ENCODE measurements at regions not wholly inside any gene's neighbourhood (a gene's known extent, or its start where the extent isn't known, plus 50 kb on each side); places are given as distances from the start of the nearest gene placed in this dataset.
"Not testable (repeated sequence)": the region's sequence is repeated elsewhere in the genome, so short reads cannot be mapped to it uniquely, and the experiment has no call there.

DNA sequence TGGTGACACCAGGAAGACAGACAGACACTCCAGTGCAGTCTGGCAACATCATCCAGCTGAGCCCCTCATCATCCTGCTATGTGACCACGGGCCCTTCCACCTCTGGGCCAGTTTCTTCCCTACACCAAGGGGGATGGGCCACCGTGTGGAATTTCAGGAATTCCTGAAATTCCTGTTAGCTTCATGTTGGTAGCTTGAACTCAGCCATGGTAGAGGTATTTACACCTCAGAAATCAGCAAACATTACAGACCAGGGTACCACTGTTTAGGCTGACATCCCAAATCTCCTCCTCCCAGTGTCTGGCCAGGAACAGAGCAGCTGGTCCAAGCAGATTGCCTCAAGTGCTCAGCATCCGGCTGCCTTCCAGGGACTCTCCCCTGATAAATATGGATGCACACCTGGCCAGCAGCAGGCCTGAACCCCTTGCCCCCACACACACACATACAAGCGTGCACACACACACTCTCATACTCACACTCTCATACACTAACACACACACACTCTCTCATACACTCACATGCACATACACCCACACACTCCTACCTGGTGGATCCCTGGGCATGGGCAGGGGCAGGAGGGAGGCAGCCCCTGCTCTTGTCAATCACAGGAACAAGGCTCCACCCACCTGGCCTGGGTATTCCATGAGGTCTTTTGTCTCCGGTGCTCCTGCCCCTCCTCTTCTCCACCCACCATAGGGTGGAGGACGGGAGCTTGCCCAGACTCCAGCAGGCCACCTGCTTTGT is 85.2 kb downstream of the BUD13 start:
- Mint-ChIP-seq H3K9me3 (peaks cover 0 to 9% (median 8%) of the 10 kb centered on the region in 3 donors), H3K4me3 (no peak overlapping the region), H3K27me3 (peaks cover 4% of the 10 kb centered on the region), H3K36me3 (no peaks in the 10 kb centered on the region), H3K4me1 (no peaks in the 10 kb centered on the region), H3K27ac (peak overlapping the region in 1 of 3 donors; percentile 11)

DNA sequence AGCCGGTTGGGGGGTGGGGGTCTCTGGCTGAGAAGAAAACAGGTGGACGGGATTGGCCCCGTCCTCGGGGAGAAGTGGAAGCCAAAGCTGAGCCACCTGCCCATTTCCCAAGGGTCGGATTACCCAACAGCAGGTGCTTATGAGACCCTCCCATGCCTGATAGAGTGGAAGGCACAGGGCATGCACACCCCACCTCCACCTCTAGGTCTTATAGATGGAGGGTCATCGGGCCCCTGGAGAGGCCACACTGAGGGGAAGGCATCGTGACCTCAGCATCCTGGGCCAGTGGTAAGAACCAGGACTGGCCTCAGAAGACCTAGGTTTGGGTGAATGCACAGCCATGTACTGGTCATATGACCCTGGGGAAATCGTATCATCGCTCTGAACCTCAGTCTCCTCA is 85.9 kb downstream of the BUD13 start:
- no peaks in the 10 kb centered on the region for H3K36me3 Mint-ChIP-seq
- no peak overlapping the region for H3K4me3 Mint-ChIP-seq
- peaks cover 0 to 9% (median 8%) of the 10 kb centered on the region in 3 donors for H3K9me3 Mint-ChIP-seq
- no peaks in the 10 kb centered on the region for H3K4me1 Mint-ChIP-seq
- no peak overlapping the region for H3K27ac Mint-ChIP-seq
- H3K27me3 Mint-ChIP-seq, result peaks cover 4% of the 10 kb centered on the region

DNA sequence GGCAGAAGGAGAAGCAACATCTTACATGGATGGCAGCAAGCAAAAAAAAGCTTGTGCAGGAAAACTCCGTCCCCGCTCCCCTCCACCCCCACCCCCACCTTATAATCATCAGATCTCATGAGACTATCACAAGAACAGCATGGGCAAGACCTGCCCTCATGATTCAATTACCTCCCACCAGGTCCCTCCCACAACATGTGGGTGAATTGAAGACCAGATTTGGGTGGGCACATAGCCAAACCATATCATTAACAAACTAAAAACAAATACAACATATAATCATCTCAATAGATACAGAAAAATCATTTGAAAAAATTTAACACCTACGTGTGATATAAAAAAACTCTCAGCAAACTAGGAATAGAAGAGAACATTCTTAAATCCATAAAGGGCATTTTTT is 88.8 kb downstream of the BUD13 start:
- H3K27ac Mint-ChIP-seq, result no peak overlapping the region
- H3K36me3 Mint-ChIP-seq, result no peaks in the 10 kb centered on the region
- H3K27me3 Mint-ChIP-seq, result peaks cover 6% of the 10 kb centered on the region
- H3K9me3 Mint-ChIP-seq, result peaks cover 0 to 11% (median 8%) of the 10 kb centered on the region in 3 donors
- H3K4me3 Mint-ChIP-seq, result no peak overlapping the region
- no peaks in the 10 kb centered on the region for H3K4me1 Mint-ChIP-seq

DNA sequence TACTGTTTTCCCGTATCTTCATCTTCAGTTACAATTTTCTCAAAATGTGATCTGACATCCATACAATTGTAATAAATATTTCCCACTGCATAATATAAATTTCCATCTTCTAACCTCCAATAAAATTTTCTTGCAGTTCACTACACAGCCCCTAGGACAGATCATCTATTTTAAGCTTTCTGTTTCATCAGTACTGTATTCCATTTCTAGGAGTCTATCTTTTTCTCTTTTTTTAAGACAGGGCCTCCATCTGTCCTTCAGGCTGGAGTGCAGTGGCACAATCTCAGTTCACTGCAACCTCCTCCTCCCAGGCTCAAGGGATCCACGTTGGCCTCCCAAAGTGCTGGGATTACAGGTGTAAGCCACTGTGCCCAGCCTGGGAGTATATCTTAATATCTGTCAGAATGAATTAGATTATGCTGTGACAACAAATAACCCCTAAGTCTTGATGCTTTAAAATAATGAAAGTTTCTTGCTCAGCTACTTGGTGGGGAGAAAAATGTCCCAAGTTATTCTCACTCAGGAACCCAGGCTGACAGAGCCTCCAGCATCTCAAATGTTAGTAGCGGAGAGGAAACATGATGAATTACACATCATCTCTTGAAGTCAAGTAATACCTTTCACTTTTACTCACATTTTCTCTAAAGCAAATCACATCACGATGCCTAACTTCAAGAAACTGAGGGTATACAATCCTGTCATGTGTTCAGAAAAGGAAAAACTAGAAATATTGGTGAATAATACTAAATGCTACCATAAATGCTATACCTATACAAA is 92.2 kb downstream of the BUD13 start:
- H3K36me3 Mint-ChIP-seq, result no peaks in the 10 kb centered on the region
- no peak overlapping the region for H3K27ac Mint-ChIP-seq
- H3K4me3 Mint-ChIP-seq, result no peak overlapping the region
- H3K4me1 Mint-ChIP-seq, result no peaks in the 10 kb centered on the region
- H3K27me3 Mint-ChIP-seq, result peaks cover 4% of the 10 kb centered on the region
- peaks cover 4 to 14% (median 10%) of the 10 kb centered on the region in 3 donors for H3K9me3 Mint-ChIP-seq

DNA sequence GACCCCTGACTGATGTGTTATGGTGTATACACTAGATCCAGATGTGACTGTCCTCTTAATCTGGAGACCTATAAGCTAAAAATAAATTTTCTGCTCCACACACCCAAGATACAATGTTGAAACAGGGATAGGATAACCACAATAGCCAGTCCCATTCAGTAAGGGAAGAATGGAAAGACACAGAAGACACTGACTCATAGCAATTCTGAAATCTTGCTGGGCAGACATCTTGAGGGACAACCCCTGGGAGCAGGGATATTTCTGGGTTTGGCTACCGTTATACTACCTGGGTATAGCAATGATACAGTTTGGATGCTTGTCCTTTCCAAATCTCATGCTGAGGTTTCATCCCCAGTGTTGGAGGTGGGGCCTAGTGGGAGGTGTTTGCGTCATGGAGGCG is 93.9 kb downstream of the BUD13 start:
- Mint-ChIP-seq H3K36me3 (no peaks in the 10 kb centered on the region), H3K4me3 (no peak overlapping the region), H3K27me3 (peaks cover 5% of the 10 kb centered on the region), H3K4me1 (no peaks in the 10 kb centered on the region), H3K9me3 (peaks cover 4 to 18% (median 11%) of the 10 kb centered on the region in 3 donors), H3K27ac (no peak overlapping the region)

DNA sequence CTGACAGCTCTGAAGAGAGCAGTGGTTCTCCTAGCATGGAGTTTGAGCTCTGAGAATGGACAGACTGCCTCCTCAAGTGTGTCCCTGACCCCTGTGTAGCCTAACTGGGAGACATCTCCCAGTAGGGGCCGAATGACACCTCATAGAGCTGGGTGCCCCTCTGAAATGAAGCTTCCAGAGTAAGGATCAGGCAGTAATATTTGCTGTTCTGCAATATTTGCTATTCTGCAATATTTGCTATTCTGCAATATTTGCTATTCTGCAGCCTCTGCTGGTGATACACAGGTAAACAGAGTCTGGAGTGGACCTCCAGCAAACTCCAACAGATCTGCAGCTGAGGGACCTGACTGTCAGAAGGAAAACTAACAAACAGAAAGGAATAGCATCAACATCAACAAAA is 105.5 kb downstream of the BUD13 start:
- H3K27ac Mint-ChIP-seq, H3K4me1 Mint-ChIP-seq, H3K36me3 Mint-ChIP-seq, H3K4me3 Mint-ChIP-seq: not testable (repeated sequence)
- Mint-ChIP-seq H3K27me3 (peaks cover 30% of the 10 kb centered on the region), H3K9me3 (peaks cover 10 to 37% (median 19%) of the 10 kb centered on the region in 3 donors)

DNA sequence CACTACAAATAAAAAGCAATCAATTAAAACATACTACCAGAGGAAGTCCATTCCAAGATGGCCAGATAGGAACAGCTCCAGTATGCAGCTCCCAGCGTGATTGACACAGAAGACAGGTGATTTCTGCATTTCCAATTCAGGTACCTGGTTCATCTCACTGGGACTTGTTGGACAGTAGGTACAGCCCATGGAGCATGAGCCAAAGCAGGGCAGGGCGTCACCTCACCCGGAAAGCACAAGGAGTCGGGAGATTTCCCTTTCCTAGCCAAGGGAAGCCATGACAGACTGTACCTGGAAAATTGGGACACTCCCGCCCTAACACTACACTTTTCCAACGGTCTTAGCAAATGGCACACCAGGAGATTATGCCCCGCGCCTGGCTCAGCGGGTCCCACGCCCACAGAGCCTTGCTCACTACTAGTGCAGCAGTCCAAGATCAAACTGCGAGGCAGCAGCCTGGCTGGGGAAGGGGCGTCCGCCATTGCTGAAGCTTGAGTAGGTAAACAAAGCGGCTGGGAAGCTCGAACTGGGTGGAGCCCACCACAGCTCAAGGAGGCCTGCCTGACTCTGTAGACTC is 106.0 kb downstream of the BUD13 start:
- not testable (repeated sequence) for H3K4me3 Mint-ChIP-seq, H3K36me3 Mint-ChIP-seq, H3K27ac Mint-ChIP-seq, H3K4me1 Mint-ChIP-seq
- Mint-ChIP-seq H3K27me3 (peaks cover 30% of the 10 kb centered on the region), H3K9me3 (peaks cover 10 to 37% (median 19%) of the 10 kb centered on the region in 3 donors)

DNA sequence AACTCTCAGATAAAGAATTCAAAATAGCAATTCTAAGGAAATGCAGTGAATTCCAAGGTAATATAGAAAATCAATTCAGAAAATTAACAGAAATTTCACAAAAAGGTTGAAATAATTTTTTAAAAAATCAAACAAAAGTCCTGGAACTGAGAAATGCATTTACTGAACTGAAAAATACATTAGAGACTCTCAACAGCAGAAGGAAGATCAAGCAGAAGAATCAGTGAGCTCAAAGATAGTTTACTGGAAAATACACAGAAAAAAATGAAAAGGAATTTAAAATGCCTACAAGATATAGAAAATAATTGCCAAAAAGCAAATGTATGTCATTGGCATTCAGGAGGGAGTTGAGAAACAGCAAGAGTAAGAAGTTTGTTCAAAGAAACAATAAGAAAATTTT is 107.3 kb downstream of the BUD13 start:
- peaks cover 4% of the 10 kb centered on the region for H3K36me3 Mint-ChIP-seq
- peaks cover 31% of the 10 kb centered on the region for H3K27me3 Mint-ChIP-seq
- no peak overlapping the region for H3K27ac Mint-ChIP-seq
- peaks cover 8 to 30% (median 19%) of the 10 kb centered on the region in 3 donors for H3K9me3 Mint-ChIP-seq
- no peak overlapping the region for H3K4me3 Mint-ChIP-seq
- H3K4me1 Mint-ChIP-seq, result no peaks in the 10 kb centered on the region

DNA sequence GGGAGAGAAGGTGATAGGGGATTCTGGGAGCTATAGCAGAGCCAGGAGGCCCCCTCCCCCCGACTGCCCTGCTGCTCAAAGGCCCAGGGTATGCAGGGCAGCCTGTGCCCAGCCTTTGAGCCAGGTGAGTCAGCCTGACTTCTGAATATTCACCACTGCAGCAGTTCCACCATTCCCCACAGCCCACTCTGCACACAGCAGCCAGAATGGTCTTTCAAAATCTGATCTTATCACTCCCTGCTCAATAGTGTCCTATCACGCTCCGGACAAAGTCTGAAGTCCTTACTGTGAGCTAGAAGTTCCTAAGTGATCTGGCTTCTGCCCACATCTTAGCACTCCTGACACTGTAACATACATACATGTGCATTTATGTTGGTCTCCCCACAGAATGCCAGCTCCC is 111.7 kb downstream of the BUD13 start:
- peaks cover 6 to 16% (median 11%) of the 10 kb centered on the region in 3 donors for H3K9me3 Mint-ChIP-seq
- H3K27ac Mint-ChIP-seq, result no peak overlapping the region
- peaks cover 25% of the 10 kb centered on the region for H3K27me3 Mint-ChIP-seq
- H3K4me1 Mint-ChIP-seq, result no peaks in the 10 kb centered on the region
- peaks cover 5% of the 10 kb centered on the region for H3K36me3 Mint-ChIP-seq
- H3K4me3 Mint-ChIP-seq, result no peak overlapping the region

DNA sequence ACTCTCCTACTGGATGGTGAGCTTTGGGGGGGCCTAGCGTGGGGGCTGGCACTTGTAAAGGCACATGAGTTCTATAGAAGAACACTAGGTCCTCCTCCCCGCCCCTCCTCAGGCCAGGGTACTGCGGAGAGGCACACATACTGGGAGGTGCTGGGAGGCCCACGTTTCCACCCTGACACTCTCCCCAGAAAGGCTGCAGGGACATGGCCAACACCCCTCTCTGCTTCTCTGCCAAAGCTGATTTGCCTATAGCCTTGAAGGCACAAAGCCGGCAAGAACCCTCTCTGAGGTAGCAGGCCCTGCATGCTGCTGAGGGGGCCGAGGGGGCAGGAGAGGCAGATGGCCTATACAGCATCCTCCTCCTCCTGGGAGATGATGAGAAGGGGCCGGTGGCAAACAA is 112.8 kb downstream of the BUD13 start:
- Mint-ChIP-seq H3K36me3 (peaks cover 5% of the 10 kb centered on the region), H3K27me3 (peaks cover 19% of the 10 kb centered on the region), H3K27ac (no peak overlapping the region), H3K4me1 (no peaks in the 10 kb centered on the region), H3K4me3 (no peak overlapping the region), H3K9me3 (peaks cover 5 to 7% (median 6%) of the 10 kb centered on the region in 3 donors)

DNA sequence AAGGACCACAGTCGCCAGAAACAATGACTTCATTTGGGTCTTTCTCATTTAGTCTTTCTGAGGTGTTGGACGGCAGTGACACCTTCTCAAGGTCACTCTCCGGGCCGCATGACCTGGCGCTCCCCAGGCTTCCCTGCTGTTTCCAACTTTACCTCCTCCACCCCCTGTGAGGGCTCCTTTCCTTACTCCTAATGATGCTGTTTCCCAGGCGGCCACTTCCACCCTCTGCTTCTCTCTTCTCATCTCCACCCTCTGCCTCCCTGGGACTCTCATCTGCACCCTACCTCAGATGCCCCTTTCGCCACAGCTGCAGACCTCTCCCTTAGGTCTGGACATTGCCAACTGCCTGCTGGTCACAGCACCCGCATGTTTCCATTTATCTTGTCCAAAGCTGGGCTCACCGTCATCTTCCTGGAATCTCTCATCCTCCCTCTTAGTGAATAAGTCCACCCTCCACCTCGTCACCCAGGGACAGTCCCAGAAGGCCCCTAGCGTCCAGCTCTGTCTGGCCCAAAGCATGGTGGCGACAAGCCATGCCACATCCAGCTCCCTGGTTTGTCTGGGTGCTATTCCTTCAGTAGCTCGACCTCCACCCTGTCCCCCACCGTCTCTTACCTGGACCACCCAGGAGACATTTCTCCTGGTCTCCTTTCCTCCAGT is 113.8 kb downstream of the BUD13 start:
- no peaks in the 10 kb centered on the region for H3K4me1 Mint-ChIP-seq
- H3K27me3 Mint-ChIP-seq, result peaks cover 19% of the 10 kb centered on the region
- peak overlapping the region in 2 of 4 donors; percentile 61 to 79 for H3K4me3 Mint-ChIP-seq
- peaks cover 8 to 11% (median 9%) of the 10 kb centered on the region in 3 donors for H3K9me3 Mint-ChIP-seq
- peak overlapping the region in 1 of 3 donors; percentile 15 for H3K27ac Mint-ChIP-seq
- H3K36me3 Mint-ChIP-seq, result peaks cover 5% of the 10 kb centered on the region

DNA sequence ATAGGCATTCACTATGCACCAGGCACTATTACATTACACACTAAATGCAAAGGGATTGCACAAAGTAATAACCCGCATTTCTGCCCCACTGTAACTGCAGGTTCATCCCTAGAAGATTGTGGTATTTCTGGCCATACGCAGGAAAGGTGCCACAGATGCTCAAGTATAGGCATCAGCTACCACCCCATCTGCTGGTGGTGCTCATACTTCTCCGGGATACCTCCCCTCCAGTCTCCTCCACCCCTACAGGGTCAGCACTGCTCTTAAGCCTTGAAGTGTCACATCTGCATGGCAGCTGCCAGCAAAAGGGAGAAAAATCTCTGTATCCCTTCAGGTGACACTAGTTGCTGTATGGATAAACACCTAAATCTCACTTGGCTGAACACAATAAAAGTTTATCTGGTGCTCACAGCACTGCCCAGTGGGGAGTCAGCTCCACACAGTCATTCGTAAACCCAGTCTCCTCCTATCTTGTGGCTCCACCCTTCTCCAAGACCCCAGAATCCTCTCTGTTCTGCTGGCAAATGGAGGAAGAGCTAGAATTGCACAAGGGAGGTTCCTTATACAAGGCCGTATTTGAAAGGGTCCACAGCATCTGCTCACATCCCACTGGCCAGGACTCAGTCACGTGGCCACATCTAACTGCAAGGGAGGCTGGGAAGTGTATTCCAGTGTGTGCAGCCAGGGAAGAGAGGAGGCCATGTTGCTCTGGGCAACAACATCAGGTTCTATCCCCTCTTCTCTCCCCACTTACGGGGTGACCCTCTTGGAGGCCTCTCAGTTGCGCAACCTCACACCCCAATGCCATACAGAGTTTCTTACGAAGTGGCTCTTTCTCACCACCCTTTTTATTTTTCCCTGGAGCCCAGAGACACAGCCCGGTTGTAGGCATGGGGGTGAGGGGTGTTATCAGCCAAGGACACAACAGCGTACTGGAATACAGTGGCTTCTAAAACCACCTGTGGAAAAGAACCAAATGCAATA is 114.7 kb downstream of the BUD13 start:
- peaks cover 3% of the 10 kb centered on the region for H3K36me3 Mint-ChIP-seq
- no peaks in the 10 kb centered on the region for H3K4me1 Mint-ChIP-seq
- H3K4me3 Mint-ChIP-seq, result no peak overlapping the region
- peaks cover 5 to 11% (median 9%) of the 10 kb centered on the region in 3 donors for H3K9me3 Mint-ChIP-seq
- no peak overlapping the region for H3K27ac Mint-ChIP-seq
- peaks cover 19% of the 10 kb centered on the region for H3K27me3 Mint-ChIP-seq

DNA sequence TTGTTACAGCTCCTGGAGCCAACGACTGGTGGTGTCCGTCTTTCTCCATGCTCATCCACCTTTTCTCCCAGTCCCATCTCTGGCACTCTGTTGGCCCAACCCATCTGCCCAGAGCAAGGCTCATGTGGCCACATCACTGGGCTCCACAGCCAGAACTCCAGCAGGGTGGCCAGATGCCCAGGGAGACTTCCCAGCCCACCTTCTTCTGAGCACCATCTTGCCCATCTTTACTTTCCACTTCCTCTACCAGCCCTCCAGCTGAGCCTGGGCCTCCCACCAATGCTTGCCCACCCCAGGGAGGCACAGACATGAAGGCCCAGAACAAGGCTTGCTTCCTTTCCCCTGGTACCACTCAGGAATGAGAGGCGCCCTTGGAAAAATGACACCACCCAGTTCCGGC is 116.8 kb downstream of the BUD13 start:
- H3K4me3 Mint-ChIP-seq, result no peak overlapping the region
- peaks cover 4% of the 10 kb centered on the region for H3K36me3 Mint-ChIP-seq
- H3K4me1 Mint-ChIP-seq, result no peaks in the 10 kb centered on the region
- peaks cover 15% of the 10 kb centered on the region for H3K27me3 Mint-ChIP-seq
- H3K9me3 Mint-ChIP-seq, result peaks cover 5 to 11% (median 5%) of the 10 kb centered on the region in 3 donors
- no peak overlapping the region for H3K27ac Mint-ChIP-seq

DNA sequence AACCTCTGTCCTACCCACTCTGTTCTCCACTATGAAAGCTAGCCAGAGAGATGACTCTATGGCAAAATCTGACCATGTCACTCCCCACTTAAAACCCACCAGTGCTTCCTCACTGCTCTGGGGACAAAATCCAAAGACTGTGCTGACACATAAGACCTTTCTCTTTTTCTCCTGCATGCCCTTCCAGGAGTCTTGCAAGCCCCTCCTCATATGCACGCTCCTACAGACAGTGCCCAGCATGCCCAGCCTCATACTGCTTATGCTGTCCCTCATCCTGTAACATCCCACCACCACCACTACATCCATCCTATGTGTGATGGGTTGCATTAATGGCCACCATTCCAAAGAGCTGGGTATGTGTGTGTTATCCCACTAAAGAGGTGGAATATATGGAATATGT is 118.3 kb downstream of the BUD13 start:
- no peaks in the 10 kb centered on the region for H3K4me1 Mint-ChIP-seq
- H3K9me3 Mint-ChIP-seq, result peaks cover 3 to 11% (median 5%) of the 10 kb centered on the region in 3 donors
- peaks cover 9% of the 10 kb centered on the region for H3K27me3 Mint-ChIP-seq
- H3K27ac Mint-ChIP-seq, result no peak overlapping the region
- H3K4me3 Mint-ChIP-seq, result no peak overlapping the region
- H3K36me3 Mint-ChIP-seq, result peaks cover 3% of the 10 kb centered on the region

Data from IgD-negative memory B cell (primary cell).